ENCODE measurements at regions not wholly inside any gene's neighbourhood (a gene's known extent, or its start where the extent isn't known, plus 50 kb on each side); places are given as distances from the start of the nearest gene placed in this dataset.

DNA sequence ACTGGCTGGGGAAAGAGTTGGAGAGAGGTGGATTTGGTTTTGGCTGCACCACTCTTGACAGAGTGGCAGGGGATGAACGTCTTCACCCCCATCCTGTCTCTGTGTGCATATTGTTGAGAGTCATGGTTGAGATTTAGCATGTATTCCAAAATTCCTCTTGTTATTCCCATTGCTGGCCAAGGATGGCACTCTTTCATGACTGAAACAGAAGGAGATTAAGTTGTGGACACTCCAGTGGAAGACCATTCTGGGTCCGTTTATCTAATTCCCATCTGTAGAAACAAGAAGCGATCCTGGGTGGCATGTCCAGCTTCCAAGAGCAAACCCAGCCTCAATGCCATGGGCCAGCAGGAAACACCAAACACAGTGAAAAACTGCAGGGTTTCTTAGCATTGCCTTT, 469.0 kb upstream of the IGFBP3 start:
- no peak for DNase-seq

GRCh38 chr7:46389146-46389545, 468.1 kb upstream of the IGFBP3 start:
- no peak for DNase-seq

DNA sequence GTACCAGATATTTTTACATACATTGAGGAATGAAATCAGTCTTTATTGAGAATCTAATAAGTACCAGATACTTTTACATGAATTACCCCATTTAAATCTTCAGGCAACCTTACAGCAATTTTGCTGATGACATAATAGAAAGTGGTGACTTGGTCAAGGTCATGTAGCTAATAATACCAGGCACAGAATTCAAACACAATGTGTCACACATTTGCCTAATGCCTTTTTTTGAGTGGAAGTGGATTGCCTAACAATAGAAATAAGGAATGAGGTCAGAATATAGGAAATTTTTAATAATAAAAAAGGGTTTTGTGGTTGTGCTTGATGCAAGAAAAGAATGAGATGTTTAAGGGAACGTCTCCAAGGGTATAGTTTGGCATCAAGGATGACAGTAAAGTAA, 466.6 kb upstream of the IGFBP3 start:
- no peak for DNase-seq

DNA sequence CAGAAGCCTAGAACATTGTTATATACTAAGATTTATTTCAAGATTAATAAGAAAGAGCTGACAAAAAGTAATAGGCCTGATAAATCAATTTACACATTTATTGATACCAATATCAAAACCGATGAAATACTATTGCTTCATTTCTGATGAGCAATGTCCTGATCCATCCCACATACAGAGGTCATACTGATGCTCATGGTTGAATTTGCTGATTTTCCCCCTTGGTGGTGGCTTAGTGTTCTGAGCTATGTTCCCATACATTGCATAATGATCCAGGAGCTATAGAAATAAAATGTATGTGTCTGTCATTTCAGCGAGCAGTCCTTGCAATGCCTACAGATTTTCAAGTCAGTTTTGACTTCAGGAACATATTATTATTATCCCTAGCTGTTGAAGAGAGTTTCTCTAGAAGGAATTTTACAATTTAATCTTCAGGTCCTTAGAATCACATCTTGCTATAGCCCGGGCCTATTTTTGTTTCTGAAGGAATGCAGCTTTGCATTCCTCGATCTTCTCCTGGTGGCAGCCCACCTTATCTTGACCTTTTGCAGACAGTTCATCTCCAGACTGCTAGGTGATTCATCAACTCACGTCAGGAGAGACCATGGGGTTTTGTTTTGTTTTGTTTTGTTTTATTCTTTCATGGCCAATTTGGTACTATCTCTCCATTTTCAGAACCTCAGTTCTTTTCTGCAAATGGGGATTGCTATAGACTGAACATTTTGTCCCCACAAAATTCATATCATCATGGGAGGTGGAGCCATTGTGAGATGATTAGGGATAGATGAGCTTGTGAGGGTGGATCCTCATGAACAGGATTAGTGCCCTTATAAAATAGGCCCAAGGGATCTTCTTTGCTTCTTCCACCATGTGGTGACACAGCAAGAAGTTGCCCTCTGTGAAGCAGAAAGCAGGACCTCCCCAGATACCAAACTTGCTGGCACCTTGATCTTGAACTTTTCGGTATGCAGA, 465.6 kb upstream of the IGFBP3 start:
- no peak for DNase-seq

DNA sequence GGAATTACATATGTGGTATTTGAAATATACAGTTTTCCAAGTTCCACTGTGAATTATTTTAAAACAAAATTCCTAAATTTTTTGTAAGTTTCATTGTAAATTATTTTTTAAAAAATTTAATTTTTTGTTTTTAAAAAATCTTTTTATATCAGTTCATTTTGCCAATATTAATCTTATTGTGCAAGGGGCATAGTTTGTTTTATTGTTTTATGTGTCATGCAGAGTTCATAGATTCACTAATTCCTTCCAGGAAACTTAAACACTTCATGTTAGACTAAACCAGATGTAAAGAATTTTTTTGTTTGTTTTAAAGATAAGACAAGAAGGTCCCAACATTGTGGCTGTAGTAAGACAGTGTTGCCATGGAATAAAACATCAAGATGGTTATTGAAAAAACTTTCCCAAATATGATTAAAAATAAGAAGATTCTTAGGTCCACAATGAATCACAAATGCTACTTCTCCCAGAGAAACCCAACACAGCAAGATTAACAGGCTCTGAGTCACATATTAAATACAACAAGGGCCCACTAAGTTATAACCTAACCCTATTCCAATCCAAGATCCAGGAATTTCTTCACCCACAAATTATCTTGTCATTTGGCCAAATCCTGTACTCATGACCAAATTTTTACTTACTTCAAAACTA, 464.7 kb upstream of the IGFBP3 start:
- no peak for DNase-seq

- no peak for DNase-seq
Observed at GRCh38 chr7:46383605-46384004, 462.5 kb upstream of the IGFBP3 start.

GRCh38 chr7:46369933-46370654, 449.0 kb upstream of the IGFBP3 start:
- no peak for DNase-seq

GRCh38 chr7:46368871-46369270, 447.8 kb upstream of the IGFBP3 start:
- DNase-seq: no peak

GRCh38 chr7:46366526-46366925, 445.5 kb upstream of the IGFBP3 start:
- no peak for DNase-seq

- DNase-seq: no peak
Observed at GRCh38 chr7:46363688-46364087, 442.6 kb upstream of the IGFBP3 start.

DNA sequence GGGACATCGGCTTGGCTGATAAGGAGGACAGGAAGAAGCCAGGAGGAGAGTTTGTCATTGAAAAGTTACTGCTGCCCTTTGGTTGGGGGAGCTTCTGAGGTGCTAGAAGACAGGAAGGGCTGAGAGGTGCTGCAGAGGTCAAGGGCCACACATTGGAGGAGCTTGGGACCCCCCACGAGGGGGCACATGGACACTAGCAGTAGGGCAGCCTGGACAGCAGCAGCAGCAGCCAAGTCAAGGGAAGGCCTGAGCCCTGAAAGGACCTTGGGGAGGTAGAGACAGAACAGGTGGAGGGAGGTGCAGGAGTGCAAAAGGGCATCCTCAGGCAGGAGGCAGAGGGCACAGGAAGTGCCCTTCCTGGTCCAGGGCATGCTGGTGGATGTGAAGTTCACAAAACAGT, 439.7 kb upstream of the IGFBP3 start:
- DNase-seq: no peak

- no peak for DNase-seq
Observed at GRCh38 chr7:46360296-46360695, 439.2 kb upstream of the IGFBP3 start.

DNA sequence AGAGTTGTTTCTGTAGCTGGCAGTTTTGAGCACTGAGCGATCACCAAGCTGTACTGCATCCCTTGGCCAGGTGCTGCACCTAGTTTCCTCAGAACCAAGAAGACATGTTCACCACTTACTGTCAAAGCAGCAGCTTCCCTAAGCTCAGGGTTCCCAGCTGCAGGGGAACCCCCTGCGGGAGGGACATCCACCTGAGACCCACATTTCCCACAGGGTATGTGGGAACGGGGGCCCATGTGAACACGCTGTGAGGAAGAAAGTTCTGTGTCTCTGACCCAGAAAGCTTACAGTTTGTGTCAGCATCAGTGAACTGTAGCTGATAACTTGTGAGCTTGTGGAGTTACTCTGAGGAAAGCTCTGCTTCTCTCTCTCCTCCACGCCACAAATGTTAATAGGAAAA, 436.8 kb upstream of the IGFBP3 start:
- DNase-seq: no peak

DNA sequence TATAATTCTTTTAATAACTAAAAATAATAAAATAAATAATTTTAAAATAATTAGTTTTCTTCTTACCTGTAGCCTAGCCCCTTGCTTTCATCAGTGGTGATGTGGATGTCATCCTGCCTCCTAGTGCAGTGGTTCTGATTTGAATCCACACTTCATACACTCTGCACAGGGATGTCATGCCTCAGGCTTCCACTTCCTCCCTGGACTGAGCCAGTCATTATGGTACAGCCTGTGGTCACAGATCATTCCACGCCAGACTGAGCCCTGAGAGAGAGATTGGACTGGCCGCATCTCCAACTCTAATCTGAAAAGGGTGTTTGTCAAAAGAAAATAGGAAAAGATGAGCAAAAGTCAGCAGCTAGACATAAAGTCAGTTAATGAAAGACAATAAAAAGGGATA, 436.2 kb upstream of the IGFBP3 start:
- DNase-seq: no peak

DNA sequence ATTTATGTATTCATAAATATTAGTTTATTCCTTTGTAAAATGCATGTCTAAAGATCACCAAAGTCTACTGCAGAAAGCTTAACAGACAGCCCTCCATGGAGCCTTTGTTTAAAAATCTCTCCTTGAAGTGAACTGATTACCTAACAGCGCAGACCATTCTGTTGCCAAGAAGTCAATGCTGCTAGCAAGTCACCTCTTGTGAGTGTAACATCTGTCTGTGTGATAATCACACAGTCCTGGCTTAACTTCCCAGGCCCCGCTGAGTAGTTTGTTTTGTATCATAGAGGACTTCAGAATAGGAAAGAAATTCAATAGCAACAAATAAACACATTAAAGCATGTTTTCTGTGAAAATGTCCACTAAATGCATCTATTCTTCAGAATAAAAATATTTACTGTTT, 435.3 kb upstream of the IGFBP3 start:
- DNase-seq: no peak

DNA sequence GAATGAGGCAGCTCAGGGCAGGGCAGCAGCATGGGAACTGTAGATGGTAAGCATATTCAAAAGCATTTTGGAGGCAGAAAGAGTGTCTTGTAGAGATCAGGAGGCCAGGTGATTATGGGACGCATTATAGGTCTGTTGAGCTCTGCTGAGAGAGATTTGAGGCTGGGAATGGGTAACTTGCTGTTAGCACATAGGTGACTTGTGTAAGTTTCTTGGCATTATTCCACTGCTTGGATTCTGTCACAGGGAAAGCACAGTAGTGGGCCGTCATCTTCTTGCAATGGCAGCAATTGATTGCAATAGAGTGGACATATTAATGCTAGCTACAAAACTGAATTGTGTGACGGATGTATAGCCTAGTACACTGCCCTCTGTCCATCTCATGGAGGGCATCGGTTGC, 434.3 kb upstream of the IGFBP3 start:
- no peak for DNase-seq

GRCh38 chr7:46352004-46352954, 431.2 kb upstream of the IGFBP3 start:
- no peak for DNase-seq

DNA sequence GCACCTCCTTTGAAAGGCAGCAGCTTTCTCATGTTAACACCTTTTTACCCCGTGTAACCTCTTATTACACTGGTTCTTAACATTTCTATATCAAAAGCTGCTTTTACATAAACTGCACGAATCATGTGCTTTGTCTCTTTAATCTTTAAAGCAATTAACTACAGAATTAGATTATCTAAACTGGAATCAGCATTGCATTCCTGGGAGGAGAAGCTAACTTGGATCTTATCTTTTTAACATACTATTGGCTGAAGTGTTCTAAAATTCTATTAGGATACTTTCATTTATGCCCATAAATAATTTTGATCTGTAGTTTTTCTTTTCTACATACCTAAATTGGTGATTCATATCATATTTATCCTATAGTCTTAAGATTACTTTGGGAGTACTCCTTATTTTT, 428.4 kb upstream of the IGFBP3 start:
- no peak for DNase-seq

DNA sequence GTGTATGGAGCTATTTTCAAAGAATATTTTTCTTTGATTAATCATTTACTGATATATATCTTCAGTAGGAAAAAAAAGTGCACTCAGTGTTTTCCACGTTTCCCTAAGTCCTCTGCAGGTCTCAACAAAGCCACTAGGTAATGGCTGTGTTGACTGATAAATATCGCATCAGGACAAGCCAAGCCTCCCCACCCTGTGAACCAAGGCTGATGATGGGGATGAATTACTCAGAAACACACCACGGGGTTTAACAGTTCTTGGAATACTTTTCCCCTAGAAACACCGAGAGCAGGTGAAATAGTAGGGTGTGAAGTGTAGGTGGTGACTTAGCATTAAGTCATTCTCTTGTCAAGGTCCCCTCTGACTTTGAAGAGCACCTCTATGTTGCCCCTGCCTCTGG, 423.5 kb upstream of the IGFBP3 start:
- DNase-seq: no peak

DNA sequence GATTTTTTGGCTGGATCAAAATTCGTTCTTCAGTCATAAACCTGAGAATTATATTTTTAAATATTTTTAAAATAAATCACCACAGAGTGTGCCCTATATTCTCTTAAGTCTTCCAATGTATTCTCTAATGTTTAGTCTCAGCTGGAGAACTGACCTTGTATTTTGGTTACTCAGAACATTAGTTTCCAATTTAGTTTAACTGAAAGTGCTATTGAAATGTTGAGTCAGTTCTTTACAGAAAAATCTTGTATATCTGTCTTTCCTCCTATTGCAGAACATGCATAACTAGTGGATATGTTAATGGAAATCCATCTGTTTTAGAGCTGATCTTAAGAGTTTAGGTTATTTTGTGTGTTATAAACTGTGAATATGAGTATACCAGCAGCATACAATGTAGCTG, 422.7 kb upstream of the IGFBP3 start:
- no peak for DNase-seq

DNA sequence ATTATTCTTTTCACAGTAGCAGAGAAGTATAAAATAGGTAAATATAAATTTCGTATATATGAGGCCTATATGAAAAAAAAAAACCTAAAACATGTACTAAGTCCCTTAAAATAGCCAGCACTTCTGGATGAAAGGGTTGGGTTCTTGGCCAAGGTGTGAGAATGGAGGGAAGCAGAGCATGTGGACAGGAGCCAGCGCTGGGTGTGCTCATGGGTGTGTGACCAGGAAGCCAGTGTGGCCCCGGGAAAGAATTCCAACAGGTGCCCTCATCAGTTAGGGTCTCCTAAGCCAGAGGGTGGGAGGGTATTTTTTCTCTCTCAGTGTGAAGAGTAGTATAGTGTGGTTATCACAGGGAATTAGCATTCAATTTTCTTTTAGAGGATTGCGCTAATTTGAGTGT, 401.9 kb upstream of the IGFBP3 start:
- no peak for DNase-seq

DNA sequence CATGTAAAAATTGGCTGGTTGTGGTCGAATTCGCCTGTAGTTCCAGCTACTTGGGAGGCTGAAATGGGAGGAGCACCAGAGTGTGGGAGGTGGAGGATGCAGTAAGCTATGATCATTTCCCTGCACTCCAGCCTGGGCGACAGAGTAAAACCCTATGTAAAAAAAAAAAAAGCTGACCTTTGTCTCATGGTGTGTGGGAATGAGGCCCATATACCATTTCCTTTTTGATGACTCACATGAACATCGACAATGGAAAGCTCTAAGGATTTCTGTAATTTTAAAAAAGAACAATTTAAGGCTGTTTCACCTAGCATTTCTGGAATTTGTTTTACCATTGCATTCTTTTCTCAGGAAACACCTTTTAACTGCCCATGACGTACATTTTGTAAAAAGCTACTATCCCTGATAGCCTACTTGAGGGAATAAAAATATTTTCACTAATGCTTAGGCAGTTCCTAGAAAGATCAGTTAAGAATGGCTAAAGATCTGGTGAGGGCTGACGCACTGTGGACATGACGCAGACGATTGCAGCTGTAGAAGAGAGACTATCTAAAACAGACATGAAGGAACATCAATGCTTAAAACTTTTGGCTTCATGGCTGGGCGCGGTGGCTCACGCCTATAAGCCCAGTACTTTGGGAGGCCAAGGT, 400.6 kb upstream of the IGFBP3 start:
- no peak for DNase-seq
